Anterior cingulate cortex (tissue), 58 donors: ENCODE measurements at regions not wholly inside any gene's neighbourhood (a gene's known extent, or its start where the extent isn't known, plus 50 kb on each side); places are given as distances from the start of the nearest gene placed in this dataset.
"Not testable (repeated sequence)": the region's sequence is repeated elsewhere in the genome, so short reads cannot be mapped to it uniquely, and the experiment has no call there.

ENCODE experiments used
- DNase-seq, 58 donors: peaks; one replicate each; lab custom pipeline; 2025; lab: John Stamatoyannopoulos, UW

DNA sequence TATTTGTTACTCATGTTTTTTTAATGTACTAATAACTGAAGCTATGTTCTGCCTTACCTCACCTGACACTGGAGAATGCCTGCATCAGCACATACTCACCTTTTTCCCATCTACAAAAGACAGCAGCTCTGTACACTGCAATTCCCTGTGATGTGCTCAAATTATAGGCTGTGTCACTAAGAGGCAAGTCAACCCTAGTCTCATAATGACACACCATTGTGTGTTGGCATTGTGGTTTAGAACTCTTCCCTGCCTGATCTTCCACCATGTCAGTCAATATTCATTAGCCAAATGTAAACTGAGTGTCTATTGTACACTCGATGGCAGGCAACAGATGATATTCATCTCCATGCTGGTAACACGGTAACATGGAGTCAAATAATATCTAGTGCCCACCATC lies 332.1 kb upstream of the TCF4 start:
- no peak for DNase-seq

DNA sequence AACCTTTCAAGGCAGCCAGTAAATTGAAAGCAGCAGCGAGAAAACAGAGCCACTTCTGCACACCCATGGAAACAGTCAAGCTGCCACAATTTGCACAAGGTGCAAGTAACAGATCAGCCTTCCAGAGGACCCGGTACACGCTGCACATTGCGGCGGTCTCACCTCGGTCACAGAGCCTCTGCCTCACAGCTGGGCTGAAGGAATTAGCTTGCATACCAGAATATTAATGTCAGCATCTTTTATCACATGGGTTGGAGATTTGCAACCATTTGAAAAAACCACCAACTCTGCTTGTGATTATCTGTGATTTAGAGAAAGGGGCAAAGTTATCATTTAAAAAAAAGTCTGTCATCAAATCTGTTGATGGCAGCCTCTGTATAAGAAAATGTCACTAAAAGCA lies 330.5 kb upstream of the TCF4 start:
- DNase-seq, result no peak

DNA sequence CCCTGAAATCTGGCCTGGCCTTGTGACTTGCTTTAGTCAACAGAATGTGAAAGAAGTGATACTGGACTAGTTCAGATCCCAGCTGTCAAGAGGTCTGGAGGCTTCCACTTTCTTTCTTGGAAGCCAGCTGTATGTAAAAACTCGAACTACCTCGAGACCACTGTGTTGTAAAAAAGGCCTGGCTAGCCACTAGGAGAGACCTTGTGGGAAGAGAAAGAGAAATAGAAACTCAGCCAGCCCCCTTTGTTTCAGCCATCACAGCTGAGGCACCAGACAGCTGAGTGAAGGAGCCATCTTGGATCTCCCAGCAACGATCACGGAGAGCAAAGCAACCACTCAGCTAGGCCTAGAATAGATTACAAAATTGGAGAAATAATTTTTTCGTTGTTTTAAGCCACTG lies 324.9 kb upstream of the TCF4 start:
- DNase-seq, result no peak

DNA sequence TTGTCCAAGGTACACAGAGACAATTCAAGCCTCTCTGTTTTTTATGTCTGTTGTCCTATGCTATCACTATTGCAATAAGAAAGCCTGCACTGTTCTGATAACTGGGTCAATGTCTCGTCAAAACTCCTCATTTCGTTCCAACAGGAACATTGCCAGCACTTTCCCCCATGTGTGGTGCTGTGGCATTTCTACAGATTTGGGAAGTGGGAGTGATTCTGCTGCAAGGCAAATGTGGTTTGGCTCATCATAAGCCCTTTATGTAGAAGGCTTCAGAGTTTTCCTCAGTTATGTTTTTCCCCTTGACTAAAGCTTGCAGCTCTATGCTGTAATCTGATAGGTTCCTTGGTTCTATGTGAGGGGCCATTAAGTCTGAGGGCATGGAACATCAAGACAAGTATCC lies 324.1 kb upstream of the TCF4 start:
- no peak for DNase-seq

DNA sequence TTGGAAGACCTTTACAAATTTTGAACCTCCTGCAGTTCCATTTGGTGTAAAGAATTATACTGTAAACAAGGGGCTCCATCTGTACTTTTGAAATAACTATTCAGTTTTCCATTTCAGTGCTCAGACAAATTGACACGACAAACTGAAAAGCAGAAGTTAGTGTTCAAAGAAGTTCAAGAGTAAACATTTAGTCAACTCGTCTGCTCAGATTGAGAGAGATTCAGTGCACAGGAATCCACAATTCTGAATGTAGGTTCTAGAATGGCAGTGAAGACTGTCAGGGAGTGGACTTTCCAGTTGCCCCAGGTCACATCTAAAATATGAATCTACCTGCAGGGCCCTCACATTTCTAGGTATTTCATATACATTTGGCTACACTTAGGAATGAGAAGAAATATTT lies 322.3 kb upstream of the TCF4 start:
- DNase-seq, result no peak

DNA sequence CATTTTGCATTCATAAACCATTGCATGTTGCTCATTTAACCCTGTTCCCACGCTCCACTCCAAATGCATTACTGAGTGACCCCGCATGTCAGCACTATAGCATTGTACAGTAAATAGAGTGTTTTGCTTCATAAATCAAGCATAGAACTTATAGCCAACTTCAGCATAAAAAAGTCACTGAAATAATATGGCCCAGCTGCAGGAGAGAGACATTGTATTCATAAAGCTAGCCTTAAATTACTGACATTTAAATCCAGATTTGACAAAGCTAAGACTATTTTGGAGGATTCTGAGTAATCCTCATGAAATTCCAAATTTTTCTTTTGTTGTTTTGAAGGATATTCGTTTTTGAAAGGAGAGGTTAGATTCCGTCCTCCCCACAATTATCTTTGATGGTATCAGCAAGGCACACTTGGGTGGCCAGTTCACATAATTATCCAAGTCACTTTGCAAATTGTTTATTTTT lies 320.9 kb upstream of the TCF4 start:
- DNase-seq, result no peak

DNA sequence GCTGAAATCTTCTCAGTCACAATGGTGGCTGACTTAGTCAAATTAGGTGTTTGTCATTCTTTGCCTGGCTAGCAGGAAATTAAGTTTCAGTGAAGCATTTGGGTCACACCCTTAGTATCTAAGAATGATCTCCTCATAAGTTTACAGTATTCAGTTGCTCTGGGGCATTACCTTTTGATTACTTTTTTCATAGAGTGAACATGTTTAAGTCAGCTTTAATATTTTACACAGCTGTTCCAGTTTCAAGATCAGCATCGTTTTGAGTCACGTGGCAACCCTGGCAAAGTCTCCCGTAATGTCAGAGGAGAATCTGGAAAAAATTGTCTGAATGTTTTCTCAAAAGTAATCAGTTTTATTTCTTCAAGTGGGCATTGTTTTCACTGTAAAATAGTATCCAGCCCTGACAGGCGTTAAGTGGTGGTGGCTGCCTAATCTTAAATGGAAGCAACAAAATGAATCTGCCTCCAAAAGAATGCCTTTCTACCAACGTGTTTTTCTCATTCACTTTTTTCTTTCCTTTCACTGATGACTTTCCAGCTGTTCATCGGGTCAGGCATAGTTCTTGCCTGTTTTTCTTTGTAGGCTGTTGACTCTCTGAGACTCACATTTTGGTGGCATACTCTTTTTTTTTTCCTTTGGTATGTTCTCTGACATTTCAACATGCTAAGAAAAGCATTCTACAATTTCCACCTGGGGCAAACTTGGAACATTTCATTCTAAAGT lies 319.6 kb upstream of the TCF4 start:
- no peak for DNase-seq

DNA sequence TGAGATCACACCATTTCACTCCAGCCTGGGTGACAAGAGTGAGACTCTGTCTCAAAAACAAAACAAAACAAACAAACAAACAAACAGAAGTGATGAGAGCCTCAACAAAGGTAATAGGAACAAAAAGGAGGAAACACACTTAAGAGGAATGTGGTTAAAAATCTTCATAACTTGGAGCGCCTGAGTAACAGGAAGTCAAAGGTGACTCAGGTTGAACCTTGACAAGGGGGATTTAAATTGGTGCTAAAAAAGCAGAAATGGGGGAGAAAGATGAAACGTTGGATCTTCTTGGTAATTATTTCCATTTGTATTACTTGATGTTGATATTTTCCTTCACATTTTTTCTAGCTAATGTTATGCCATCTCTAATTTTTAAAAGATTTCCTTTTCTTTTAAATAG lies 318.5 kb upstream of the TCF4 start:
- DNase-seq, result no peak

DNA sequence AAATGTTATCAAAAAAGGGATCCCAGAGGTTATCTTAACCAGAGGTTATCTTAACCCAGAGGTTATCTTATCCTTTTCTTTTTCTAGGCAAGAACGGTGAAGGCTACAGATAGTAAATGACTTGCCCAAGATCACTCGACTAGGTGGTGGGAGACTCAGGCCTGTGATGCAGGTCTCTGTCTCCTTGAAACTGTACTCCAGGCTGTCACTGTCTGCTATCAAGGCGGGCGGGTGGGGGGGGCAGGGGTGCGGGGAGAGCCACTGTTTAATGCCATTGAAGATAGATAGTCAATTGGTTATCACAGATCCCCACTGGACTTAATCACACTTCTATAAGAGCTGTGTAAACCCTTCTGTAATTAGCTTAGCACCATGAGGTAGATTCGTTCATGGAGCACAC lies 315.9 kb upstream of the TCF4 start:
- DNase-seq, result no peak

DNA sequence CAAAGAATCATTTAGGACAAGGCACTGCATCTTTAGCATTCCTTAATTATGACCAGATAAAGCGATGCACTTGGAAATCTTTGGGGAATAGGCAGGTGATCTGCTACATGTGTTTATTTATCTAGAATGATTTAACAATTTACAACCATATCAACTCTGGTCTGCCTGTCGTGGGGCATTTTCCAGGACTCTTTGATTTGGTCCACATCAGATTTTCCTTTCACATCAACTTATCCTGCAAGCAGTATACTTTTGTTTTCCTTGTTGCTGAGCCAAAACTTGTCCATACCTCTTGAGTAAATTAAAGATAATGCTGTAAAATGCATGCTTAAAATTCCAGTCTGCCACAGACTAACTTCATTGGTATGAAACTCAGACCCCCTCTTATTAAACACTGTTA lies 312.4 kb upstream of the TCF4 start:
- no peak for DNase-seq

DNA sequence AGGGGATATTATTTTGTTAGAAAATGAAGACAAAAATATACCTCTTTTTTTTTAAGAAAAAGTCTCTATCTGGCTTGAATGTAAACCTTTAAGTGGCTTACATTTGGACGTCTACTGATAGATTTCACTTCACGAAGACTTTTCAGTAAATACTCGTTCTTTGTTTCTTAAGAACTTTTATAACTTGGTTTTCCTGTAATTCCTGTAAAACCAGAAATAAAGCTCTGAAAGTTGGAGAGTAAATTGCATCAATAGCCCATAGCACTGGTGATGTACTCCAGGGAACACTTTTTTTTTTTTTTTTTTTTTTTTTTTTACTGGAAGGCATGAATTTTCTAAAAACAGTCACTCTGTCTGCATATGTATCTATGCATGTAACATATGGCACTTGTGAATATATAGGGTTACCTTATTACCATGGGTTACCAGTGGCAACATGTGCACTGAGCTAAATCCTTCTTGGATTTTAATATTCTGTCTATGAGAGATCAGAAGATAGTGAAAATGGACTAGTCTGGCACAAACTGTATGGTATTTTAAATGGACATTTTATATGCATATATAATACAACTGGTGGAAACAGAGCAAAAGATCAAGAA lies 309.2 kb upstream of the TCF4 start:
- DNase-seq, result no peak

DNA sequence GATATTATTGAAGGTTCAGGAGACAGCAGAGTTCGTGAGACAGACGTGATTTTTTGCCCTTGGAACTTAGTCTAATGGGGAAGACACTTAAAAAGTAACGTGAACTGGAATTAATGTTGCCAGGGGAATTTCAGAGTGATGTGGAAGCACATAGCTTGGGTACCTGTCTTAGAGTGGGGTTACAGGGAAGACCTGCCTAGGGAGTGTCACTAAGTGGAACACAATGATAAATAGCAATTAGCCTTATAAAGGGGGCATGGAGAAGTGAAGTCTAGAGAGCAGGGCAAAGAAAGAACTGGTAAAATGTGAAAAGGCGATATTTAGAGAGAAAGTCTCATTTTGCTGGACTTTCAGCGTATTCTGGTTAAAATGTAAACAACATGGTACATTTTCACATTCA lies 306.0 kb upstream of the TCF4 start:
- no peak for DNase-seq

DNA sequence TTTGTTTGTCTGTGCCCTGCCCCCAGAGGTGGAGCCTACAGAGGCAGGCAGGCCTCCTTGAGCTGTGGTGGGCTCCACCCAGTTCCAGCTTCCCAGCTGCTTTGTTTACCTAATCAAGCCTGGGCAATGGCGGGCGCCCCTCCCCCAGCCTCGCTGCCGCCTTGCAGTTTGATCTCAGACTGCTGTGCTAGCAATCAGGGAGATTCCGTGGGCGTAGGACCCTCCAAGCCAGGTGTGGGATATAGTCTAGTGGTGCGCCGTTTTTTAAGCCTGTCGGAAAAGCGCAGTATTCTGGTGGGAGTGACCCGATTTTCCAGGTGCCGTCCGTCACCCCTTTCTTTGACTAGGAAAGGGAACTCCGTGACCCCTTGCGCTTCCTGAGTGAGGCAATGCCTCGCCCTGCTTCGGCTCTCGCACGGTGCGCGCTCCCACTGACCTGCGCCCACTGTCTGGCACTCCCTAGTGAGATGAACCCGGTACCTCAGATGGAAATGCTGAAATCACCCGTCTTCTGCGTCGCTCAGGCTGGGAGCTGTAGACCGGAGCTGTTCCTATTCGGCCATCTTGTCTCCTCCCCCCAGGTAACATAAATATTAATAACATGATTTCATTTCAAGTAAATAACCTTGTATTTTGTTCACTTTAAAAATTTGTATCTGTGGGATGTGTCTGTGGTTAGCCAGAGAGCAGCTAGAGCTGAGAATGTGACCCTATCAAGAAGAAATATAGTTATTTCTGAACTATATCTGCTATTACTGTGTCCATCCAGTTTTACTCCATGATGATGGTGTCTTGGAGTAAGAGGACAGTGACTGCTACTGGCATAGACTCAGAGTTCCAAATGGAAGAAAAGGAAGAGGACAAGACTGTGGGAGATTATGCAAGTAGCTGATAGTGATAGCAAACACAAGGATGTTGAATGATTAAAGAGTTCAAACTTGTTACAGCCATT lies 305.1 kb upstream of the TCF4 start:
- DNase-seq, result not testable (repeated sequence)

DNA sequence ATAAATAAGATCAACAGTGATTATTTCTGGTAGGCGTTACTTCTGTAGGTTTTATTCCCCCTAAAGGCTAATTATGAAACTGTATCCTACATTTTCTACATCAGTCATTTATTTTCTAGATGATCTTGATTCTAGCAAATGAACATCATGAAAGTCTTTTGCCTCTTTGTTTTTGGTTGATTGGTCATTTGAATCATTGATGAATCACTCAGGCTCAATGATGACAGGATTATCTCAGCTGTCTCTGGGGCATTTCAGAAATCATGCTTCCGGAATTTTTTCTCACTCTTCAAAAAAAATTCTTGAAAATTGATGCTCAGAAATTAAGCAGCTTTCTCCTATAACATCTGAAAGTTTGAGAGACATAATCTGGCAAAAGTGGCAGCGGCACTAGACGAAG lies 298.9 kb upstream of the TCF4 start:
- DNase-seq, result no peak

DNA sequence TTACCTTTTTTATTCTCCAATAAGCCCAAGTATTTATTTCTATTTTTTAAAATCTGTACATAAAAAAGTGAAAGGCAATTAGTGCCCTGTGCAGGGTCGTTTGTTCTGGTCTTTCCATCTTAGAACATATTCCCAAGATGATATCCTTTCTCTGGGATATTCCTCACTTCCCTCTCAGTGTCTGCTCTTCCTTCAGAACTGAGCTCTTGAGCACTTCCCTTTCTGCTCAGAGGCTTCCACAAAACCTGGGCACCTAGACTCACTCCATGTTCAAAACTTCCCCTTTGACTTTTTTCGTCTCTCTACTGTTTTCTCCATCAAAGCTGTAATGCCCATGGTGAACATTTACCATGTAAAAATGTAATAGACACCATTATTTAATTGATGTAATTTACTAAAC lies 296.5 kb upstream of the TCF4 start:
- DNase-seq, result no peak

DNA sequence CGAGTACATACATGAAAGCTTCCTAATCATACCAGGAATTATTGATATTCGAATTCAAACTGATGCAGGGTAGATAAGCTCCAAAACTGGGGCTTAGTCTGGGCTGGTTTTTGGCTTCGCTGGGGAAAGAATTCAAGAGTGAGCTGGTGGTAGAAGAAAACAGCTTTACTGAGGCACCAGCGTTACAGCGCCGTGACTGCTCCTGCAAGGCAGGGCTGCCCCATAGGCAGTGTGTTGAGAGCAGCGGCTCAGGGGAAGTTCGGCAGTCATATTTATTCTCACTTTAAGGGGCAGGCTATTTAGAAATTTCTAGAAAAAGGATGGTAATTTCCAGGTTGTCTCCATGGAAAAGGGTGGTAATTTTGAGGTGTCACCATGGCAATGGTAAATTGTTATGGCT lies 292.6 kb upstream of the TCF4 start:
- no peak for DNase-seq

DNA sequence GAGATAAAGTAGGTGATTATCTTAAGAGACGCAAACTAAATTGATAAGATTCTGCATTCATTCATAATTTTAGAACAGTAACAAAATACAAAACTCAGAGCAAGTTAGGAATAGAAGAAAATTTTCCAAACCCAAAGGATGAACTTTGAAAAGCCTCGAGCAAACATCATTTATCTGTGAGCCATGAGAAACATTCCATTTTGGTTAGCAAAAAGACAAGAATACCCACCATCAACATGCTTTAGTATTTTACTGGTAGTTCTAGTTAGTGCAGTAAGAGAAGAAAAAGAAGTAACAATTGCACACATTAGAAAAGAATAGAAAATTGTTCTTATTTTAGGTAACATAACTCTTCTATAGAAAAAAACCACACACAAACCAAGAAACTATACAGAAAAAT lies 291.3 kb upstream of the TCF4 start:
- DNase-seq, result no peak

DNA sequence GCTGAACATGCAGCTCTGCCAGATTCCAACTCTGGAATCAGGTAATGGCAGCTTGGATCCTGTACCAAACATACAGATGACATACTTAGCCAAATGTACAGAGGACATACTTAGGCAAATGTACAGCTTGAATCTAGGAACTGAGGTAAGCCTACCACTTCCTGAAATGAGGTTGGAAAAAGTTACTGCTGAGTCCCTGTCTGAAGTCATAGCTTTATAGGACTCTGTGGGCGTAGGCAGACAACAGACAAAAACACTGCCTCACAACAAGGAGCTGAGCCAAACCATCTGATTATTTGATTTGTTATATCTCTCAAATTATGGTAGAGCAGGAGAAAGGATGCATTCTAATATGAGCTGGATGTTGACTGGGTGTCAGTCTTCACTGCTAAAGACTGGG lies 290.2 kb upstream of the TCF4 start:
- DNase-seq, result no peak

DNA sequence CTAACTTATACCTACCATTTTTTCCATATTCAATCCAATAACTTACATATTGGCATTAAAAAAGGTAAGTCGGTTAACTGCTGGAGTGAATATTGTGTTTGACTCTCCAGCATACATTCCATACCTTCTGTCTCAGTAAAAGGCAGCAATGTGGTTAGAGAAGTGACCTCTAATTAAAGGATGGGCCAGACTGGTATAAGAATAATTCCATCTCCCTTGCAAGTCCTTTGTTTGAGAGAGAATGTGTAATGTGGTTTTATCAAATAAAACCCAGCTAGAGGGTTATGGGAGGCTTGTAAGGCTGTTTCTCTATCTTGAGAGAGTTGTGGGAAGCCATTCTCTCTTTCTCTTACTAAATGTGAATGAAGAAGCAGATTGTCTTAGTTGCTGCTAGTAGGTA lies 289.3 kb upstream of the TCF4 start:
- DNase-seq, result no peak

DNA sequence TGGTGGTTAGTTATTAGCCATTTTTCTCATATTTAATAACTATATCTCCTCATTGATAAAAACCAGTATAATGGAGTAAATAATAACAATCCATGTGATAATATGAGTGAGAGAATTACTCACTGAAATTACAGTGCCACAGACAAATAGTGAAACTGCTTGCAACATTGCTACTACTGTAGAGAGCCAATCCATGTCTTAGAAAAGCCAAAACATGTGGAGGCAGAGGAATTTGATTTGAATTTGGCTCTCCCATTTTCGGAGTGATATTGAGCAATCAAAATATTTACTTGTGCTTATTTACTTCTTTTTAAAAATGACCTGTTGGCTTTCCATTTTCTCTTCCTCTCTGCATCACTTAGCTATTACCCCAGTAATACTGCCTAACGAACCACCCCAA lies 288.3 kb upstream of the TCF4 start:
- no peak for DNase-seq

DNA sequence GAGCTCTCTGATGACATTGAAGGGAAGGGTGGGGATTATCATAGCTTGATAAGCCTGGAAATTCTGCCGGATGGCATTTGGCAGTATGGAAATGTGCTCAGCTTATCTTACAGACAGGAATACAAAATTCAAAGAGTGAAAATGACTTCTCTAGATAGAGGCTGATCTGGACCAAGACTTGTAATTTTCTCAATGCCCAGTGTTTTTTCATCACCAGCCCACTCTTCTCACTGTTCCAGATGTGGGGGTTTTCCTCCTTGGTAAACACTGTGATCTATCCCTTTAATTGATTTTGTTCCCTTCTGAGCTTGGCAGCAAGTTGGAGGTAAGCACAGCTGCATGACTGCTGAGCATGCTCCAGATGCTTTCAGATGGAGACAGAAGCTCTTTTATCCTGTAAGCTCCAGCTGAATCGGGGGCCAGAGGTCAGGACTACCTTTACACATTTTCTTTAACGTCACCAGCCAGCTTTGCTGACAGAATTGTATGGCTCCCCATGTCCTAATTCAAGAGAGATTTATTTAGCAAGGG lies 287.4 kb upstream of the TCF4 start:
- DNase-seq, result peak in 24 of 58 donors; percentile 8 to 72 (median 29)
